Ectodermal cell (in vitro differentiated cells): ENCODE measurements at regions not wholly inside any gene's neighbourhood (a gene's known extent, or its start where the extent isn't known, plus 50 kb on each side); places are given as distances from the start of the nearest gene placed in this dataset.

Source experiments
- H3K27ac ChIP-seq: 2 replicates; pipeline ENCODE4 v1.7.0; 2013; ENCODE audit warnings: mild to moderate bottlenecking, low read depth, low read length; ENCODE audit not compliant: insufficient read depth, poor library complexity, severe bottlenecking
- H3K27me3 ChIP-seq: 2 replicates; pipeline ENCODE4 v1.7.0; 2013; ENCODE audit warnings: mild to moderate bottlenecking, low read length; ENCODE audit not compliant: insufficient read depth, control insufficient read depth, poor library complexity, severe bottlenecking
- H3K36me3 ChIP-seq: one replicate; pipeline ENCODE4 v1.7.0; 2013; ENCODE audit warnings: low read length; ENCODE audit not compliant: control insufficient read depth, insufficient read depth
- H3K4me1 ChIP-seq: one replicate; pipeline ENCODE4 v1.7.0; 2013; ENCODE audit warnings: low read length; ENCODE audit not compliant: control insufficient read depth, insufficient read depth
- H3K4me3 ChIP-seq: 2 replicates; pipeline ENCODE4 v1.7.0; 2013; ENCODE audit warnings: low read depth, low read length, control low read depth; ENCODE audit not compliant: insufficient read depth
- H3K9me3 ChIP-seq: 2 replicates; pipeline ENCODE4 v1.7.0; 2013; ENCODE audit warnings: mild to moderate bottlenecking, low read length, moderate library complexity; ENCODE audit not compliant: control insufficient read depth
- WGBS, 2 experiments: methylation state at CpG; one replicate each; pipeline ENCODE4 v1.1.7; 2013; ENCODE audit warnings: missing lambda C conversion rate in 2 of 2; 5-methylcytosine and 5-hydroxymethylcytosine counted together

- no peak overlapping the region for H3K27ac ChIP-seq
- H3K36me3 ChIP-seq = no peaks in the 10 kb centered on the region
- no peaks in the 10 kb centered on the region for H3K4me1 ChIP-seq
- 94 to 97% methylated on average over 10 of the region's 10 CpGs for WGBS, 2 experiments
- H3K27me3 ChIP-seq = no peaks in the 10 kb centered on the region
- no peak overlapping the region for H3K4me3 ChIP-seq
- H3K9me3 ChIP-seq = no peaks in the 10 kb centered on the region
Measured at GRCh38 chr7:156121434-156121833, 309.2 kb upstream of the SHH start.

- H3K9me3 ChIP-seq = no peaks in the 10 kb centered on the region
- H3K36me3 ChIP-seq = no peaks in the 10 kb centered on the region
- 93 to 94% methylated on average over 17 of the region's 17 CpGs for WGBS, 2 experiments
- H3K4me1 ChIP-seq = no peaks in the 10 kb centered on the region
- no peak overlapping the region for H3K4me3 ChIP-seq
- no peaks in the 10 kb centered on the region for H3K27me3 ChIP-seq
- H3K27ac ChIP-seq = no peak overlapping the region
Measured at GRCh38 chr7:156120552-156120951, 308.3 kb upstream of the SHH start.

- H3K27ac ChIP-seq = no peak overlapping the region
- WGBS, 2 experiments = 93 to 95% methylated on average over 6 of the region's 6 CpGs
- H3K27me3 ChIP-seq = no peaks in the 10 kb centered on the region
- no peaks in the 10 kb centered on the region for H3K9me3 ChIP-seq
- no peaks in the 10 kb centered on the region for H3K36me3 ChIP-seq
- no peak overlapping the region for H3K4me3 ChIP-seq
- no peaks in the 10 kb centered on the region for H3K4me1 ChIP-seq
Measured at GRCh38 chr7:156119771-156120170, 307.5 kb upstream of the SHH start.

GRCh38 chr7:156118248-156118645, 306.0 kb upstream of the SHH start:
- no peak overlapping the region for H3K27ac ChIP-seq
- H3K4me1 ChIP-seq = no peaks in the 10 kb centered on the region
- H3K4me3 ChIP-seq = no peak overlapping the region
- no peaks in the 10 kb centered on the region for H3K36me3 ChIP-seq
- WGBS, 2 experiments = 91 to 94% methylated on average over 6 of the region's 6 CpGs
- no peaks in the 10 kb centered on the region for H3K27me3 ChIP-seq
- no peaks in the 10 kb centered on the region for H3K9me3 ChIP-seq

- H3K27me3 ChIP-seq = no peaks in the 10 kb centered on the region
- H3K4me3 ChIP-seq = no peak overlapping the region
- 89 to 91% methylated on average over 8 of the region's 8 CpGs for WGBS, 2 experiments
Measured at GRCh38 chr7:156117542-156118247, 305.4 kb upstream of the SHH start.

GRCh38 chr7:156116514-156117215, 304.4 kb upstream of the SHH start:
- H3K4me1 ChIP-seq = no peaks in the 10 kb centered on the region
- no peak overlapping the region for H3K27ac ChIP-seq
- H3K4me3 ChIP-seq = no peak overlapping the region
- H3K36me3 ChIP-seq = no peaks in the 10 kb centered on the region
- H3K27me3 ChIP-seq = no peaks in the 10 kb centered on the region
- 95 to 96% methylated on average over 10 to 12 of the region's 12 CpGs for WGBS, 2 experiments
- H3K9me3 ChIP-seq = no peaks in the 10 kb centered on the region

More at GRCh38 chr7:156117542-156118247, 305.4 kb upstream of the SHH start:
- Histone ChIP-seq H3K4me1 (no peaks in the 10 kb centered on the region), H3K36me3 (no peaks in the 10 kb centered on the region), H3K27ac (no peak overlapping the region), H3K9me3 (no peaks in the 10 kb centered on the region)

GRCh38 chr7:156115582-156115981, 303.3 kb upstream of the SHH start:
- no peaks in the 10 kb centered on the region for H3K27me3 ChIP-seq
- no peaks in the 10 kb centered on the region for H3K4me1 ChIP-seq
- H3K9me3 ChIP-seq = no peaks in the 10 kb centered on the region
- 92 to 94% methylated on average over 9 of the region's 9 CpGs for WGBS, 2 experiments
- H3K4me3 ChIP-seq = no peak overlapping the region
- H3K27ac ChIP-seq = no peak overlapping the region
- no peaks in the 10 kb centered on the region for H3K36me3 ChIP-seq

- no peak overlapping the region for H3K4me3 ChIP-seq
- H3K9me3 ChIP-seq = no peaks in the 10 kb centered on the region
- H3K27me3 ChIP-seq = no peaks in the 10 kb centered on the region
- WGBS, 2 experiments = 87 to 88% methylated on average over 7 of the region's 7 CpGs
- no peaks in the 10 kb centered on the region for H3K4me1 ChIP-seq
- H3K36me3 ChIP-seq = no peaks in the 10 kb centered on the region
- H3K27ac ChIP-seq = no peak overlapping the region
Measured at GRCh38 chr7:156113731-156114130, 301.5 kb upstream of the SHH start.

GRCh38 chr7:156109988-156110387, 297.7 kb upstream of the SHH start:
- Histone ChIP-seq H3K27ac (no peak overlapping the region), H3K4me1 (no peaks in the 10 kb centered on the region), H3K36me3 (no peaks in the 10 kb centered on the region), H3K4me3 (no peak overlapping the region), H3K9me3 (no peaks in the 10 kb centered on the region), H3K27me3 (no peaks in the 10 kb centered on the region)
- 94 to 96% methylated on average over 2 of the region's 2 CpGs for WGBS, 2 experiments

- H3K27me3 ChIP-seq = no peaks in the 10 kb centered on the region
- no peak overlapping the region for H3K27ac ChIP-seq
- H3K4me3 ChIP-seq = no peak overlapping the region
- WGBS, 2 experiments = 95 to 96% methylated on average over 8 of the region's 8 CpGs
- no peaks in the 10 kb centered on the region for H3K4me1 ChIP-seq
- H3K9me3 ChIP-seq = no peaks in the 10 kb centered on the region
- no peaks in the 10 kb centered on the region for H3K36me3 ChIP-seq
Measured at GRCh38 chr7:156109076-156109475, 296.8 kb upstream of the SHH start.
